WERI-Rb-1 (cell line): ENCODE measurements at regions not wholly inside any gene's neighbourhood (a gene's known extent, or its start where the extent isn't known, plus 50 kb on each side); places are given as distances from the start of the nearest gene placed in this dataset.

Experiments used
- DNase-seq: peaks from one replicate; pipeline ENCODE4 v3.0.0-alpha.2; 2020
- H3K27ac ChIP-seq: fragments of 250-450 bp; sonication (Bioruptor Pico); 2 replicates; pipeline ENCODE4 v1.5.1; 2020; ENCODE audit warnings: mild to moderate bottlenecking, moderate library complexity
- H3K27me3 ChIP-seq: fragments of 250-450 bp; sonication (Bioruptor Pico); 2 replicates; pipeline ENCODE4 v1.5.1; 2021; ENCODE audit warnings: mild to moderate bottlenecking, low read depth, moderate library complexity; ENCODE audit not compliant: insufficient read depth, severe bottlenecking
- H3K36me3 ChIP-seq: fragments of 250-450 bp; sonication (Bioruptor Pico); 2 replicates; pipeline ENCODE4 v1.5.1; 2020; ENCODE audit warnings: mild to moderate bottlenecking, moderate library complexity
- H3K4me3 ChIP-seq: 2 replicates; pipeline ENCODE4 v1.5.1; 2011; ENCODE audit warnings: low read depth, mild to moderate bottlenecking, control low read depth, low read length
- H3K9me3 ChIP-seq: fragments of 250-450 bp; sonication (Bioruptor Pico); 2 replicates; pipeline ENCODE4 v1.5.1; 2021; ENCODE audit warnings: mild to moderate bottlenecking, moderate library complexity; ENCODE audit not compliant: severe bottlenecking
- CTCF ChIP-seq: IDR thresholded peaks from 2 replicates; pipeline ENCODE4 v1.5.1; 2011; ENCODE audit warnings: low read depth, mild to moderate bottlenecking, control low read depth, inconsistent platforms, low read length

GRCh38 chr2:153057743-153058142 lies 339.3 kb downstream of the ARL6IP6 start:
- no peaks in the 10 kb centered on the region for H3K27me3 ChIP-seq
- TF ChIP-seq CTCF: no peak
- H3K36me3 ChIP-seq: no peaks in the 10 kb centered on the region
- no peak overlapping the region for H3K27ac ChIP-seq
- no peak for DNase-seq
- no peak overlapping the region for H3K4me3 ChIP-seq
- no peaks in the 10 kb centered on the region for H3K9me3 ChIP-seq

- no peak for DNase-seq
- Histone ChIP-seq H3K9me3 (no peaks in the 10 kb centered on the region), H3K27ac (no peak overlapping the region), H3K4me3 (no peak overlapping the region), H3K27me3 (no peaks in the 10 kb centered on the region), H3K36me3 (no peaks in the 10 kb centered on the region)
- TF ChIP-seq CTCF: no peak
These were observed 336.8 kb downstream of the ARL6IP6 start for GRCh38 chr2:153055182-153055581.

- H3K27ac ChIP-seq: no peak overlapping the region
- no peak for TF ChIP-seq CTCF
- no peaks in the 10 kb centered on the region for H3K27me3 ChIP-seq
- no peaks in the 10 kb centered on the region for H3K36me3 ChIP-seq
- H3K9me3 ChIP-seq: no peaks in the 10 kb centered on the region
- H3K4me3 ChIP-seq: no peak overlapping the region
- DNase-seq: no peak
These were observed 334.6 kb downstream of the ARL6IP6 start for GRCh38 chr2:153052807-153053559.

- no peaks in the 10 kb centered on the region for H3K9me3 ChIP-seq
- no peak for TF ChIP-seq CTCF
- no peaks in the 10 kb centered on the region for H3K27me3 ChIP-seq
- H3K36me3 ChIP-seq: no peaks in the 10 kb centered on the region
- no peak overlapping the region for H3K27ac ChIP-seq
- DNase-seq: no peak
- no peak overlapping the region for H3K4me3 ChIP-seq
These were observed 328.8 kb downstream of the ARL6IP6 start for GRCh38 chr2:153047220-153047619.

GRCh38 chr2:153043385-153043784 lies 325.0 kb downstream of the ARL6IP6 start:
- TF ChIP-seq CTCF: no peak
- Histone ChIP-seq H3K27ac (no peak overlapping the region), H3K9me3 (no peaks in the 10 kb centered on the region), H3K4me3 (no peak overlapping the region), H3K36me3 (no peaks in the 10 kb centered on the region), H3K27me3 (no peaks in the 10 kb centered on the region)
- DNase-seq: no peak

GRCh38 chr2:153028626-153029025 lies 310.2 kb downstream of the ARL6IP6 start:
- Histone ChIP-seq H3K9me3 (no peaks in the 10 kb centered on the region), H3K27me3 (no peaks in the 10 kb centered on the region), H3K4me3 (no peak overlapping the region), H3K36me3 (no peaks in the 10 kb centered on the region), H3K27ac (no peak overlapping the region)
- DNase-seq: no peak
- no peak for TF ChIP-seq CTCF
